ENCODE measurements at regions not wholly inside any gene's neighbourhood (a gene's known extent, or its start where the extent isn't known, plus 50 kb on each side); places are given as distances from the start of the nearest gene placed in this dataset.

GRCh38 chr14:22099942-22100763, 426.5 kb upstream of the OR4E1 start (continued):
- TF ChIP-seq LCORL (IDR thresholded peaks at IDR 0.05) (no peak), LCORL (CRISPR knock-in tag; IDR thresholded peaks at IDR 0.05) (peak; percentile 25; the same call in 1 of the 2 replicates), ARNT (IDR thresholded peaks at IDR 0.05) (no peak)

GRCh38 chr14:22098435-22098834, 424.8 kb upstream of the OR4E1 start:
- no peaks in the 10 kb centered on the region for H3K27me3 ChIP-seq (ENCODE audit: control insufficient read depth in 1 of 2, insufficient read depth in 2 of 2, low read length in 2 of 2)
- H3K4me3 ChIP-seq (replicated peaks in 1 of 3; ENCODE audit: insufficient read depth in 1 of 3, low read depth in 2 of 3, low read length in 3 of 3), result no peak overlapping the region
- no peaks in the 10 kb centered on the region for H3K4me1 ChIP-seq (ENCODE audit: insufficient read depth, low read length)
- H3K27ac ChIP-seq (ENCODE audit: extremely low read length, insufficient read depth, low read length), result no peak overlapping the region
- no peaks in the 10 kb centered on the region for H3K9me3 ChIP-seq (ENCODE audit: low read length)
- ATAC-seq, result no peak
- FAIRE-seq, result no peak
- BruUV-seq (replicated peaks), result no TSS peak
- intact Hi-C loops (cut with micrococcal nuclease; ENCODE audit: unreplicated experiment) (no loop called here), in situ Hi-C loops (cut with HindIII; ENCODE audit: extremely low pct_ligation_motif_present, low pct_unique_long_range_greater_than_20kb) (no loop called here)
- H3K4me2 ChIP-seq (ENCODE audit: low read depth, low read length), result no peak overlapping the region
- ChIA-PET CTCF (ENCODE audit: low intra/inter-chr PET ratio, low total read pairs) (no interaction called here), POLR2A (no interaction called here)
- no peak overlapping the region for H3K9ac ChIP-seq (ENCODE audit: insufficient read depth, low read depth, low read length)
- H3K79me2 ChIP-seq (ENCODE audit: insufficient read depth, low read length), result no peaks in the 10 kb centered on the region
- H3K36me3 ChIP-seq (replicated peaks in 1 of 2; ENCODE audit: control insufficient read depth in 1 of 2, insufficient read depth in 2 of 2, low read length in 2 of 2), result no peaks in the 10 kb centered on the region
- H2AFZ ChIP-seq (ENCODE audit: low read length), result no peak overlapping the region
- H4K20me1 ChIP-seq (ENCODE audit: insufficient read depth, low read length), result no peaks in the 10 kb centered on the region
- no peak for DNase-seq (ENCODE audit: low spot score)
- TF ChIP-seq, protein P1, sequence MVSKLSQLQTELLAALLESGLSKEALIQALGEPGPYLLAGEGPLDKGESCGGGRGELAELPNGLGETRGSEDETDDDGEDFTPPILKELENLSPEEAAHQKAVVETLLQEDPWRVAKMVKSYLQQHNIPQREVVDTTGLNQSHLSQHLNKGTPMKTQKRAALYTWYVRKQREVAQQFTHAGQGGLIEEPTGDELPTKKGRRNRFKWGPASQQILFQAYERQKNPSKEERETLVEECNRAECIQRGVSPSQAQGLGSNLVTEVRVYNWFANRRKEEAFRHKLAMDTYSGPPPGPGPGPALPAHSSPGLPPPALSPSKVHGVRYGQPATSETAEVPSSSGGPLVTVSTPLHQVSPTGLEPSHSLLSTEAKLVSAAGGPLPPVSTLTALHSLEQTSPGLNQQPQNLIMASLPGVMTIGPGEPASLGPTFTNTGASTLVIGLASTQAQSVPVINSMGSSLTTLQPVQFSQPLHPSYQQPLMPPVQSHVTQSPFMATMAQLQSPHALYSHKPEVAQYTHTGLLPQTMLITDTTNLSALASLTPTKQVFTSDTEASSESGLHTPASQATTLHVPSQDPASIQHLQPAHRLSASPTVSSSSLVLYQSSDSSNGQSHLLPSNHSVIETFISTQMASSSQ (IDR thresholded peaks at IDR 0.05; ENCODE audit: low read depth), result no peak
- TF ChIP-seq, protein P1 (CRISPR knock-in tag; IDR thresholded peaks at IDR 0.05; ENCODE audit: borderline replicate concordance), result no peak
- no peak for TF ChIP-seq ZNF335 (CRISPR knock-in tag; IDR thresholded peaks at IDR 0.05)
- TF ChIP-seq TAF1 (CRISPR knock-in tag; IDR thresholded peaks at IDR 0.05), result no peak
- TF ChIP-seq SIN3A (IDR thresholded peaks at IDR 0.05; ENCODE audit: borderline replicate concordance, low read depth, low read length), result no peak
- TF ChIP-seq, protein P2, sequence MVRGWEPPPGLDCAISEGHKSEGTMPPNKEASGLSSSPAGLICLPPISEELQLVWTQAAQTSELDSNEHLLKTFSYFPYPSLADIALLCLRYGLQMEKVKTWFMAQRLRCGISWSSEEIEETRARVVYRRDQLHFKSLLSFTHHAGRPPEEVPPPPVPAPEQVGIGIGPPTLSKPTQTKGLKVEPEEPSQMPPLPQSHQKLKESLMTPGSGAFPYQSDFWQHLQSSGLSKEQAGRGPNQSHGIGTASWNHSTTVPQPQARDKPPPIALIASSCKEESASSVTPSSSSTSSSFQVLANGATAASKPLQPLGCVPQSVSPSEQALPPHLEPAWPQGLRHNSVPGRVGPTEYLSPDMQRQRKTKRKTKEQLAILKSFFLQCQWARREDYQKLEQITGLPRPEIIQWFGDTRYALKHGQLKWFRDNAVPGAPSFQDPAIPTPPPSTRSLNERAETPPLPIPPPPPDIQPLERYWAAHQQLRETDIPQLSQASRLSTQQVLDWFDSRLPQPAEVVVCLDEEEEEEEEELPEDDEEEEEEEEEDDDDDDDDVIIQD (CRISPR knock-in tag; IDR thresholded peaks at IDR 0.05; ENCODE audit: low read depth), result no peak
- TF ChIP-seq CHCHD3 (CRISPR knock-in tag; IDR thresholded peaks at IDR 0.05), result no peak
- TF ChIP-seq KMT2A (CRISPR knock-in tag; IDR thresholded peaks at IDR 0.05), result no peak
- no peak for TF ChIP-seq YY1 (IDR thresholded peaks at IDR 0.05; ENCODE audit: insufficient read depth, insufficient replicate concordance, low read depth, low read length)
- no peak for TF ChIP-seq DBP (CRISPR knock-in tag; IDR thresholded peaks at IDR 0.05; ENCODE audit: not compliant biosample characterization)
- no peak for TF ChIP-seq ZNF615 (CRISPR knock-in tag; IDR thresholded peaks at IDR 0.05; ENCODE audit: borderline replicate concordance)
- no peak for TF ChIP-seq ZNF574 (CRISPR knock-in tag; IDR thresholded peaks at IDR 0.05)

Measured in HepG2 (cell line).